Muscle layer of duodenum (tissue), 2 donors: ENCODE measurements at regions not wholly inside any gene's neighbourhood (a gene's known extent, or its start where the extent isn't known, plus 50 kb on each side); places are given as distances from the start of the nearest gene placed in this dataset.

Experiments used
- H3K27ac ChIP-seq: one replicate; pipeline ENCODE4 v1.7.0; 2013; ENCODE audit warnings: mild to moderate bottlenecking, low read length
- H3K27me3 ChIP-seq: one replicate; pipeline ENCODE4 v1.7.0; 2013; ENCODE audit warnings: low read depth, mild to moderate bottlenecking, control low read depth, low read length
- H3K36me3 ChIP-seq, 2 donors: one replicate each; pipeline ENCODE4 v1.7.0; 2013; ENCODE audit warnings: low read length in 2 of 2, control low read depth in 1 of 2, mild to moderate bottlenecking in 1 of 2; ENCODE audit not compliant: insufficient read depth in 2 of 2, control insufficient read depth in 1 of 2
- H3K4me1 ChIP-seq, 2 donors: one replicate each; pipeline ENCODE4 v1.7.0; 2013; ENCODE audit warnings: low read length in 2 of 2, mild to moderate bottlenecking in 2 of 2, control low read depth in 1 of 2, moderate library complexity in 1 of 2; ENCODE audit not compliant: insufficient read depth in 2 of 2, control insufficient read depth in 1 of 2
- H3K4me3 ChIP-seq, 2 donors: one replicate each; pipeline ENCODE4 v1.7.0; 2013; ENCODE audit warnings: low read length in 2 of 2, low read depth in 1 of 2, mild to moderate bottlenecking in 1 of 2
- H3K9me3 ChIP-seq, 2 donors: one replicate each; pipeline ENCODE4 v1.7.0; 2013; ENCODE audit warnings: low read length in 2 of 2, control low read depth in 1 of 2, mild to moderate bottlenecking in 1 of 2; ENCODE audit not compliant: control insufficient read depth in 1 of 2
- donor health status: healthy.

DNA sequence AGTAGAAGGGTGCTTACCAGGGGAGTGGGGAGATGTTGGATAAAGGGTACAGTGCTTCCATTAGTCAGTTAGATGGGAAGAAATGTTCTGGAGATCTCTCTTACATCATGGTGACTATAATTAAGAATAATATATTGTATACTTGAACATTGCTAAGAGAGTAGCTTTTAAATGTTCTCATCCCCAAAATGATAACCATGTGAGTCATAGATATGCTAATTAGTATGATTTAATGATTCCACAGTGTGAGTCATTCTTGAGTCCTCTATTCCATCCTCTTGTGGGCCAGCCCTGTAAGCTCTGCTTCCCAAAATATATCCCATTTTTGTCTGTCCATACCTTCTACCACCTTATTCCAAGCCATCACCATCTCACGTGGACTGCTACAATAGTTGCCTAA is 80.6 kb upstream of the CDH11 start:
- no peak overlapping the region for H3K4me3 ChIP-seq
- no peaks in the 10 kb centered on the region for H3K9me3 ChIP-seq
- no peaks in the 10 kb centered on the region for H3K4me1 ChIP-seq
- H3K36me3 ChIP-seq, result no peaks in the 10 kb centered on the region
- H3K27ac ChIP-seq, result no peak overlapping the region
- no peaks in the 10 kb centered on the region for H3K27me3 ChIP-seq

DNA sequence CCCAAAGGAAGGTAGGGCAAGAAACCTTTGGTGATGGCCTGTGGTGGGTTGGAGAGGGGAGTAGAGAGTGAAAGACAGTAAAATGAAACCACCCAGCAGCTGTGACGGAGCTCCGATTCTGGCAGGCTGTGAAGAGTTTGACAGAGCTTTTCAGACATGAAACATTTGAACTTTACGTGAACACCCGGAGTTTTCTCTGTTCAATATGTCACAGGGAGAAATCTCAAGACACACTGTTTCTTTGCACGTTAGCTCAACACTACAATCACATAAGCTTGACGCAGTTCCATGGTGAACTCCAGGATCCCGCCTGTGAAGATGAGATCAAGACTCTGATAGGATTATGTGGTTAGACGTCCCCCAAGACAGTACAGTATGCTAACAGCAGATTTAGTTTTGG is 79.6 kb upstream of the CDH11 start:
- Histone ChIP-seq H3K9me3 (no peaks in the 10 kb centered on the region), H3K27me3 (no peaks in the 10 kb centered on the region), H3K27ac (no peak overlapping the region), H3K4me1 (no peaks in the 10 kb centered on the region), H3K36me3 (no peaks in the 10 kb centered on the region), H3K4me3 (no peak overlapping the region)

DNA sequence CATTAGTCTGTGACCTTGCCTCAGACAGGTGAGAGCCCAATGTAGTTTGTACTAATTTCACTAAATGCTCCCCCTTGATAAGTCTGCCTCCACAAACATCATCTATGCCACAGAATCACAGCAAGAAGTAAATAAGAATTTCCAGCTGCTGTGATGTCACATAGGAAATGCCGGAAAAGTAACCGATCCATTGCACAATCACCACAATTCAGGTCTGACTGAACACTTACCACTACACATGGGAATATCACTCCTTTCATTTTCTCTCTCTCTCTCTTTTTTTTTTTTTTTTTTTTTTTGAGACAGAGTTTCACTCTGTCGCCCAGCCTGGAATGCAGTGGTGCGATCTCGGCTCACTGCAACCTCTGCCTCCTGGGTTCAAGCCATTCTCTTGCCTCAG is 79.0 kb upstream of the CDH11 start:
- Histone ChIP-seq H3K9me3 (no peaks in the 10 kb centered on the region), H3K36me3 (no peaks in the 10 kb centered on the region), H3K4me3 (no peak overlapping the region), H3K27me3 (no peaks in the 10 kb centered on the region), H3K27ac (no peak overlapping the region), H3K4me1 (no peaks in the 10 kb centered on the region)

DNA sequence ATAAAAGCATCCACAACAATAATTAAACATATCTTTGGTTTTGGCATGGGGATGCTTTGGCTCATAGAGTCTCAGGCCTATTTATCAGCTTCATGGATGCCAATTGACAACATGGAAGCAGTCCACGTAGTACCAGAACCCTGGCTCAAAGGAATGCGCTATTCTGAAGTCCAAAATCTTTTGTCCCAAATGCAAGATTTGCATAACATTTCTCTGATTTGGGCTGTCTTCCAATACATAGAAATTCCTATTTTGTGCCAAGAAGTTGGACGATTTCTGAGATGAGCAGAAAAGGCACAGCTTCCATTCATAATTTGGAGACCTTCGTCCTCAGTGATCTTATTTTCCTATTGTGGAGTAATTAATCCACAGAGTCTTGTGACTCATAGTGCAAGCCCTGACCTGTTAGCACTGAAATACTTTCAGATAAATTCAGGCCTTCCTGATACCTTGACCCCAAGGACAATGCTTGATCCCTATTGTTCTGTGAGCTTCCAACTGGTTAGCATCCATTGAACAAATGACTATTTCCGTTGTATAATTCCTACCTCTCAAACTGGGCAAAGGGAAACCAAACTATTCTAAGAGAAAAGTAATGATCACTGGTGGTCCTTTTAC is 78.4 kb upstream of the CDH11 start:
- no peaks in the 10 kb centered on the region for H3K9me3 ChIP-seq
- no peaks in the 10 kb centered on the region for H3K4me1 ChIP-seq
- no peaks in the 10 kb centered on the region for H3K27me3 ChIP-seq
- no peaks in the 10 kb centered on the region for H3K36me3 ChIP-seq
- H3K4me3 ChIP-seq, result no peak overlapping the region
- no peak overlapping the region for H3K27ac ChIP-seq

DNA sequence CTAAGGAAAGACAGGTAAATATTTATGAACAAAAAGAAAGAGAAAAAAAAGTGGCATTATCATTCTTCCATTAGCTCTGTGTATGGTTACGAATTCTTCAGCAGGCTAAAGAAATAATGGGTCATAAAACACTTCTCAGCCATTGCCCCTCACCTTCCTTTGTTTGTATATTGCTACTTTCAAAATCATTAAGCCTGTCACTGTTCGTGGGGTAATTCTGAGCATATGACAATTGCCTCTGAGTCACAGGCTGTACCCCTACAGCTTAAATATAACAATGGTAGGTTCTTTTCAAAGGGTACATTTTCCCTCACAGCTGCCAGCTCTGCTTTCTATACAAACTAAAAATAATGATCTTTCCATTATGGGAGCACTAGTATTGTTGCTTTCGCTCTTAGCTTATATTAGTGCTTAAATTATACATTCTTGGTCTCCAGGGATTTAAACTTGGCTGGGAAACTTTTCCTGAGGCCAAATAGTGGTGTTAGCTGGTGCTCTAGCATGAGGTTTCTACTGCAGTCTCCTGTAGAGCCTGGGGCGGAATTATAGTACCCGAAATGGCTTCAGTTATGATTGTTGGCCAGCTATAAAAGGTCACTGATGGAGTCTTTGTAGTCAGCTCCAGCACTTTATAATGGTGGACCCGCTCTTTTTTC is 74.7 kb upstream of the CDH11 start:
- no peaks in the 10 kb centered on the region for H3K27me3 ChIP-seq
- no peaks in the 10 kb centered on the region for H3K36me3 ChIP-seq
- no peaks in the 10 kb centered on the region for H3K4me1 ChIP-seq
- no peak overlapping the region for H3K4me3 ChIP-seq
- H3K27ac ChIP-seq, result no peak overlapping the region
- no peaks in the 10 kb centered on the region for H3K9me3 ChIP-seq

DNA sequence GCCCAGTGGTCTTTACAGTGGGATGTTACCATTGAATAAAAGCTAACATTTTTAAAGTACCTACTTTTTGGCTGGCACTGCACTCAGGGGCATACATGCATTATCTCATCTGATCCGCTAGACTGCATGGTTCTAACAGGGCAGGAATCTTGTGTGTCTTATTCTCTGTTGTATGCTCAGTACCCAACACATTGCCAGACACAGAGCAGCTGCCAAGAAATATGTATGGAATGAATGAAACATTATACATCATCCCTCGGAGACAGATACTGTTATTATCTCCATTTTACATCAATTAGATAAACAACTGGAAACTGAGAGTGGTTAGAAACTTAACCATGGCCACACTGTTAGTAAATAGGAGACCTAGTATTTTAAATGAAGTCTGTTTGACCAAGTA is 74.1 kb upstream of the CDH11 start:
- H3K27ac ChIP-seq, result no peak overlapping the region
- no peaks in the 10 kb centered on the region for H3K36me3 ChIP-seq
- no peaks in the 10 kb centered on the region for H3K9me3 ChIP-seq
- H3K27me3 ChIP-seq, result no peaks in the 10 kb centered on the region
- no peak overlapping the region for H3K4me3 ChIP-seq
- no peaks in the 10 kb centered on the region for H3K4me1 ChIP-seq

DNA sequence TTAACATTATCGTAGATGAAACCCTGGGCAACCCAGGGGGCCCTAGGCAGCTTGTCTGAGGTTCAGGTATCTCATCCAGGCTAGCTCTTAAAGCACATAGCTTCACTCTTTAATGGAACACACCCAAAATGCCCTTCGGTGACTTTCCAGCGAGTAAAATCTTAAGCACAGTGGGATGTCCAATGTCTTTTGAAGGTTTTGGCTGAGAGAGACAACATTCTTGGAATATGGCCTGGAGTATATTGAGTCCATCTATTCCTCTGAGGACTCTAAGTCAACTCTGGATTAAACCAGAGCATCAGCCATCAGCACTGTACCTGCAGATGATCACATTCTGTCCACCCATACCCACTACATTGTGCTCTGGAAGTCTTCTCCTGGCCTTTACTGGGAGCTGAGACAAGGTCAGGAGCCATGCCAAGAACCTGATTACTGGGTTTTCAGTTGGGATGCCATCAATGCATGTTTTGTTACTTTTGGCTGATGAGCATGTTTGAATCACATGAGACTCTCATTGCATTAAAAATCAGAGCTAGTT is 63.4 kb upstream of the CDH11 start:
- Histone ChIP-seq H3K27ac (no peak overlapping the region), H3K9me3 (no peaks in the 10 kb centered on the region), H3K27me3 (no peaks in the 10 kb centered on the region), H3K4me3 (no peak overlapping the region), H3K36me3 (no peaks in the 10 kb centered on the region), H3K4me1 (no peaks in the 10 kb centered on the region)

DNA sequence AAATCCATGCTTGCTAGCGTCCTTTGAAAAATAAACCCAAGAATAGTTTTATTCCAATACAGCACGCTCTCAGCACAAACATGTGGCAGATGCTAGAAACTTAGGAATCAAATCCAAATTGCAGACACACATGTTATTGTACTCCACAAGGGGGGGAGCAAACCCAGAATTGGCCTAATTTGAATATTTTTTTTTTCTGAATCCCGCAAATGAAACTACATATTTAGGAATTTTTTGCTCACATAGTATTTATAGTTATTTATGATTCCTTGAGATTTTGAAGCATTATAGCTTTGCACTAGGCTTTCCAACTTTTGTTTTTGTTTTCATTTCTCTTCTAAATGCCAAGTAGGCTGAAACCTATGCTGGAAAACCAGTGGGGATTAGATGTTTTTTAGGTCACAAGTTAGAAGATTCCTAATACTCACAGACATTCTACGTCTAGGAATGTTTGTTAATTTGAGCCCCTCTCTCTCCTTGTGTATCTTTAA is 59.3 kb upstream of the CDH11 start:
- Histone ChIP-seq H3K4me1 (no peaks in the 10 kb centered on the region), H3K27me3 (no peaks in the 10 kb centered on the region), H3K36me3 (no peaks in the 10 kb centered on the region), H3K4me3 (no peak overlapping the region), H3K27ac (no peak overlapping the region), H3K9me3 (no peaks in the 10 kb centered on the region)

DNA sequence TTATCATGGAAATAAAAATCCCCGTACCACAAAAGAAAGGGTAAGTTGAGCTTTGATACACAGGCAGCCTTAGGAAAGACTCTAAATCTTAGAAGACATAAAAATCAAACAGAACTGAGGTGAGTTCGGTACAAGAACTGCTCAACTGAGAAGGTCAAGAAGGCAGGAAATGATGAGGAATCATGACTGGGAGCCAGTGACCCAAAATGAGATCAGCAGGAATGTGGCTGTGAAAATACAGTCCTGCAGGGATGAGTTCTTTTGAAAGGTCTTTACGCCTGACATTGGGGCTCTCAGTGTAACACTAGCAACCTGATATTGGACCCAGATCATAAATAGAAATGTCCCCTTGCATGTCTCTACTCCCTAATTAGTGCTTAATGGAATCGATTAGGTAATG is 56.3 kb upstream of the CDH11 start:
- Histone ChIP-seq H3K36me3 (no peaks in the 10 kb centered on the region), H3K4me3 (no peak overlapping the region), H3K4me1 (no peaks in the 10 kb centered on the region), H3K27me3 (no peaks in the 10 kb centered on the region), H3K9me3 (no peaks in the 10 kb centered on the region), H3K27ac (no peak overlapping the region)

DNA sequence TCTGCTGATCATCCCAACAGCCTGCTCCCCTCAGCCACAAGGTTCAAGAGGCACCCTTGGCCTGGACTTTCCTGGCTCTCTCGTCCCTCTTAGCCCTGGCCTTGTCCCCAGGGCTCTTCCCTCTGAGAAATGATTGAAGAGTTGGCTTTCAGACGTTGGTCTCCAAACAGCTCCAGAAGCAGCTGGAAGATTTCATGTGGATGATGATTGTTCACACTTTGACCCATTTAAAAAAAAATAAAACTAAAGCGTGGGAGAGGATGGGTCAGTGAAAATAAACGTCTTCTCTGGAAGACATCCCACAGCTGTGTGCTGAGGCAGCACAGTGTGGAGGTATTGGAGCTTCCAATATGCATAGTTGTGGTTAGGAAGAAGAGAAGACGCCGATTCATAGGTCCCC is 54.7 kb upstream of the CDH11 start:
- Histone ChIP-seq H3K4me3 (no peak overlapping the region), H3K4me1 (no peaks in the 10 kb centered on the region), H3K9me3 (no peaks in the 10 kb centered on the region), H3K27ac (no peak overlapping the region), H3K27me3 (no peaks in the 10 kb centered on the region), H3K36me3 (no peaks in the 10 kb centered on the region)

DNA sequence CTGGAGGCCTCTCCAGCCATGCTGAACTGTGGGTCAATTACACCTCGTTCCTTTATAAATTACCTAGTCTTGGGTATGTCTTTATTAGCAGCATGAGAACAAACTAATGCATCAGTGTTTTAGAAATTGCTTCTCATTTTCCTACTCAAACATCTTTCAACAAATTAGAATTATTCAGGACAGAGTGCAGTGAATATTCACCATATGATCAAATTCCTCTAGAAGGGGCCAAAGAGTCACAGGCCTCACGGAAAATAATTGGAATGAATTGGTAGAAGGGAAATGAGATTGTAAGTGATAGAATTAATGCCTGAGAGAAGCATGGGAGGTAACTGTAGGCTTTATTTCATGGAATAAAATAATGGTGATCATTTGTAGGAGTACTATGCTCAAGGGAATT is 50.5 kb upstream of the CDH11 start:
- no peaks in the 10 kb centered on the region for H3K36me3 ChIP-seq
- H3K27ac ChIP-seq, result no peak overlapping the region
- no peaks in the 10 kb centered on the region for H3K4me1 ChIP-seq
- H3K4me3 ChIP-seq, result no peak overlapping the region
- H3K27me3 ChIP-seq, result no peaks in the 10 kb centered on the region
- no peaks in the 10 kb centered on the region for H3K9me3 ChIP-seq
